ENCODE measurements at regions not wholly inside any gene's neighbourhood (a gene's known extent, or its start where the extent isn't known, plus 50 kb on each side); places are given as distances from the start of the nearest gene placed in this dataset.
"Not testable (repeated sequence)": the region's sequence is repeated elsewhere in the genome, so short reads cannot be mapped to it uniquely, and the experiment has no call there.

DNA sequence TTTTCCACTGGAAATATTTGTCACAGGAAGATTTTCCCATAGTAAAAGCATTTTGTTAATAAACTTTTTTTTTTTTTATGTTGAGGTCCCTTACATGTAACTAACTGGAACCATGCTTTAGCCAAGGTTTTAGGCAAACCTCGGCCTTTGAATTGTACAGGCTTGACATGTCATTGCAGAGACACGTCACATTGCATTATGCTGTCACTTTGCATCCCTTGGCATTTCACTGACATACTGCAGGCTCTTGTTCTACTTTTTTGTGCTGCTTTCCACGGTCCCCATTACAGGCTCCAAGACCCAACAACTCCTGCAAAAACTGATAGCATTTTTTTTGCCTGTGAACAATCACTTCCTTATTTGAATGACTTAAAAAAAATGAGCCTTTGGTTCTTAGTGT lies 724.3 kb downstream of the TTLL7 start:
- H3K4me3 Mint-ChIP-seq; DNase-seq (ENCODE audit: low spot score in 2 of 2, unreplicated experiment in 2 of 2); H3K36me3 Mint-ChIP-seq; H3K4me1 Mint-ChIP-seq; H3K9me3 Mint-ChIP-seq; H3K27me3 Mint-ChIP-seq (ENCODE audit: low read depth); H3K27ac Mint-ChIP-seq: not testable (repeated sequence)

DNA sequence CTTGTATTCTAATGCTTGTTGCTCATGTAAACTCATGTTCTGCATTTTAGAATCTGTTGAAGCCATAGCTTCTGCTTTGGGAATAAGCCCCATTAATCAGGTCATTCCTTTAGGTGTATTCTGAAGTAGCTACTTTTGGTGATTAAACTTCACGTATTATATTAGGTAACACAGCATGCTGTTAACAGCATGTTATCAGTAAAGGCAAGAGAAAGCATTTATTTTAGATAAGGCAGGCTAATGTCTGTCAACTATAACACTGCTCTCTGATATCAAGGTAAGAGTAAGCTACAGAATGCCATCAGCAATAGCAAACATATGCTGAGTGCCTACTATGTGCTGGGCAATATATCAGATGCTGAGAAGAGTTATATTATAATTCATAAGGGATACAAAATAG lies 726.4 kb downstream of the TTLL7 start:
- not testable (repeated sequence) for H3K4me3 Mint-ChIP-seq; DNase-seq (ENCODE audit: low spot score in 2 of 2, unreplicated experiment in 2 of 2); H3K27me3 Mint-ChIP-seq (ENCODE audit: low read depth); H3K4me1 Mint-ChIP-seq; H3K9me3 Mint-ChIP-seq; H3K27ac Mint-ChIP-seq; H3K36me3 Mint-ChIP-seq

- DNase-seq (ENCODE audit: low spot score in 2 of 2, unreplicated experiment in 2 of 2); H3K4me1 Mint-ChIP-seq; H3K27ac Mint-ChIP-seq; H3K9me3 Mint-ChIP-seq; H3K4me3 Mint-ChIP-seq; H3K36me3 Mint-ChIP-seq; H3K27me3 Mint-ChIP-seq (ENCODE audit: low read depth): not testable (repeated sequence)
Observed at GRCh38 chr1:83271834-83272233, 727.1 kb downstream of the TTLL7 start.

GRCh38 chr1:83270801-83271200 lies 728.1 kb downstream of the TTLL7 start:
- DNase-seq (ENCODE audit: low spot score in 2 of 2, unreplicated experiment in 2 of 2); H3K9me3 Mint-ChIP-seq; H3K4me3 Mint-ChIP-seq; H3K27ac Mint-ChIP-seq; H3K36me3 Mint-ChIP-seq; H3K4me1 Mint-ChIP-seq; H3K27me3 Mint-ChIP-seq (ENCODE audit: low read depth): not testable (repeated sequence)

GRCh38 chr1:83263808-83264207 lies 735.1 kb downstream of the TTLL7 start:
- H3K9me3 Mint-ChIP-seq; H3K36me3 Mint-ChIP-seq; H3K27ac Mint-ChIP-seq; H3K4me3 Mint-ChIP-seq; DNase-seq (ENCODE audit: low spot score in 2 of 2, unreplicated experiment in 2 of 2); H3K27me3 Mint-ChIP-seq (ENCODE audit: low read depth); H3K4me1 Mint-ChIP-seq: not testable (repeated sequence)

GRCh38 chr1:83251687-83252086 lies 747.2 kb downstream of the TTLL7 start:
- H3K4me1 Mint-ChIP-seq; H3K36me3 Mint-ChIP-seq; H3K27me3 Mint-ChIP-seq (ENCODE audit: low read depth); H3K27ac Mint-ChIP-seq; H3K4me3 Mint-ChIP-seq; DNase-seq (ENCODE audit: low spot score in 2 of 2, unreplicated experiment in 2 of 2): not testable (repeated sequence)
- H3K9me3 Mint-ChIP-seq, result peaks cover 23% of the 10 kb centered on the region

- H3K4me3 Mint-ChIP-seq, H3K27ac Mint-ChIP-seq: not testable (repeated sequence)
Observed at GRCh38 chr1:83246780-83247179, 752.2 kb downstream of the TTLL7 start.

DNA sequence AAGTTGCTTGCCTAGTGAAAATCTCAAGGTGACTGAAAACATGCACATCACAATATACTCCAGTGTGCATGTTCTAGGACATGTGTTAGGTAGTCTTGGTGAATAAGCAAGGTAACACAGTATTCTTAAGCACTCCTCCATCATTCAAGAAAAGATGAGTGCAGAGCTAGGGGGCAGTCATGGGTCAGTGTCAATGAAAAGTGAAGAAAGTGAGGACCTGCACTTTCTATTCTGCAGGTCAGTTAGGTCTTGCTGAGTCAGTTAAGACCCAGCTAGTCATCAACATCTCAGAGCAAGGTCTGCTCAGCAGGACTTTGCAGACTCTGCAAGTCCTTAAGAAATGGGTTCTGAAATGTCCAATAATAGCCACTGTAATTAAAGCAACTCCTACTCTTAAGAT lies 754.1 kb downstream of the TTLL7 start:
- H3K36me3 Mint-ChIP-seq; DNase-seq (ENCODE audit: low spot score in 2 of 2, unreplicated experiment in 2 of 2); H3K27ac Mint-ChIP-seq; H3K4me1 Mint-ChIP-seq; H3K4me3 Mint-ChIP-seq; H3K27me3 Mint-ChIP-seq (ENCODE audit: low read depth); H3K9me3 Mint-ChIP-seq: not testable (repeated sequence)

More at GRCh38 chr1:83246780-83247179, 752.2 kb downstream of the TTLL7 start:
- not testable (repeated sequence) for DNase-seq (ENCODE audit: low spot score in 2 of 2, unreplicated experiment in 2 of 2); H3K36me3 Mint-ChIP-seq; H3K4me1 Mint-ChIP-seq; H3K27me3 Mint-ChIP-seq (ENCODE audit: low read depth)
- peaks cover 11% of the 10 kb centered on the region for H3K9me3 Mint-ChIP-seq

DNA sequence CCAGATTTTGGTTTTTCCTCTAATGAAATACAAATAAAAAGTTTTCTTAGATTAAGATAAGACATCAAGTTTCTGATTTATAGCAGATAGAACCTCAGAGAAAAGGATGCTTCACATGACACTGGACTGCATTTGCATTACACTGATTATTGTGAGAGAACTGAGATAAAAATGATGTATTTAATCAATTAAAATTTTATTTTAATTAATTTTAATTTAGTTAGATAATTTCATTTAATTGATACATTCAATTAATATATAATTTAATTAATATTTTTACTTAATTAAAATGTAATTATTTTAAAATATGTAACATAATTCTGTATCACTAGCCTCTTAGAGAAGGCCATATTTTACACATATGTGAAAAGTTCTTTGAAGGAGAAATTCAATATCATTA lies 759.4 kb downstream of the TTLL7 start:
- H3K4me3 Mint-ChIP-seq; H3K27ac Mint-ChIP-seq; H3K36me3 Mint-ChIP-seq; H3K9me3 Mint-ChIP-seq; H3K27me3 Mint-ChIP-seq (ENCODE audit: low read depth); DNase-seq (ENCODE audit: low spot score in 2 of 2, unreplicated experiment in 2 of 2); H3K4me1 Mint-ChIP-seq: not testable (repeated sequence)

DNA sequence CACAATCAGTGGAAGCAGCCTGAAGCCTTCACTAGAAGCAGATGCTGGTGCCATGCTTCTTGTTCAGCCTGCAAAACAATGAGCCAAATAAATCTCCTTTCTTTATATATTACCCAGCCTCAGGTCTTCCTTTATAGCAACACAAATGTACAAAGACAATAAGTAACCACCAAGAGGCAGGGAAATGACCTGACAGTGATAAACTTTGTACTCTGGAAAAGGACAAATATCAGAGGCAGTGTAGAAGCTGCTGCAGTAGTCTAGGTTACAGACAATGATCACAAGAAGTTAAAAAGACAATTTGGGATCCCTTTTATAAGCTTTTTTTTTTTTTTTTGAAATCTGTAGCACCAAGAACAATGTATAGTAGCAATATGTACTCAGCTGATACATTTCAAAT lies 760.3 kb downstream of the TTLL7 start:
- H3K27me3 Mint-ChIP-seq (ENCODE audit: low read depth); DNase-seq (ENCODE audit: low spot score in 2 of 2, unreplicated experiment in 2 of 2); H3K9me3 Mint-ChIP-seq; H3K4me3 Mint-ChIP-seq; H3K36me3 Mint-ChIP-seq; H3K4me1 Mint-ChIP-seq; H3K27ac Mint-ChIP-seq: not testable (repeated sequence)

DNA sequence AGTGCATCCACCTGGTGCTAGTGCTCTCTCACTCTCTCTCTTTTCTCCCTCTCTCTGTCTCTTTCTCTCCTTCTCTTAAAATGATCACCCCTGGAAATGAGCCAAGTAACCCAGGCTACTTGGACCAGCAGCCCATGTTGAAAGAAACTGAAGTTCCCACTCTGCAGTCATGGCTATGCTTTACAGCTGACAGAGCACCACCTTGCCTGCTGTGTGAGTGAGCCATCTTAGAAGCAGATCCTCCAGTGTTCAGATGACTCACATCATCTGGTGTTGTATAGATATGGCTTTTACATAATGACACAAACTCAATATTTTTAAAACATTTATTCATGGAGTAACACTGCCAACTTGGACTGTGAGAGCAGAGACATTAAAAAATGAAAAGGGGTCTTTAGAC lies 779.1 kb downstream of the TTLL7 start:
- not testable (repeated sequence) for H3K36me3 Mint-ChIP-seq; DNase-seq (ENCODE audit: low spot score in 2 of 2, unreplicated experiment in 2 of 2); H3K4me3 Mint-ChIP-seq; H3K4me1 Mint-ChIP-seq; H3K27ac Mint-ChIP-seq; H3K9me3 Mint-ChIP-seq; H3K27me3 Mint-ChIP-seq (ENCODE audit: low read depth)

DNA sequence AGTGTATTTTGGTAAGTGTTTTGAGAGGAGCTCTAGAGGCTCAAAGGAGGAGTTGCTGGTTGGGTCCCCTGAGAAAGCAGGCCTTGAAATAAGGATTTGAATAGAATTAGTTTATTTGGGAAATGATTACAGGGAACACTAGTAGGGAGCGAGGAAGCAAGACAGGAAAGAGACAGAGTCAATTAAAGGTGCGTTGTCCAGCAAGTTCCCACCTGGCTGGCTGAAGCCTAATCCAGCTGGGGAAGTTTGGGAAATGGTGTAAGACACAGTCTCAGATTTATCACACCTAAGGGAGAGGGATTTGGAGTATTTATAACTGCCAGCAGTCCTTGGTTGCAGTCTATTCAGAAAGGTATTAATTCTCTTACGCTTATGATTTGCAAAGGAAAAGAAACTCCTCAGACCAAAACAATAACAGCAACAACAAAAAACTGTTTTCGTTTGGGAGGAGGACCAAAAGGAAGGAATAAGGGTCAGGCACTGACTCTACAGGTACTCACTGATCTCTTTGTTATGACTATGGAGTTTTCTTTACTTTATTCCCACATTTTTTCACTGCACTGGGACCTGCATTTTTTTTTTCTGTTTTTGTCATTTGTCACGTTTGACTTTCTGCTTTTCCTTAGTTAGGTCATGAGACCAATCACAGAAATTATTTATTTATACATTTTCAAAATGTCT lies 780.8 kb downstream of the TTLL7 start:
- not testable (repeated sequence) for H3K9me3 Mint-ChIP-seq; H3K36me3 Mint-ChIP-seq; H3K27me3 Mint-ChIP-seq (ENCODE audit: low read depth); DNase-seq (ENCODE audit: low spot score in 2 of 2, unreplicated experiment in 2 of 2); H3K4me3 Mint-ChIP-seq; H3K4me1 Mint-ChIP-seq; H3K27ac Mint-ChIP-seq

DNA sequence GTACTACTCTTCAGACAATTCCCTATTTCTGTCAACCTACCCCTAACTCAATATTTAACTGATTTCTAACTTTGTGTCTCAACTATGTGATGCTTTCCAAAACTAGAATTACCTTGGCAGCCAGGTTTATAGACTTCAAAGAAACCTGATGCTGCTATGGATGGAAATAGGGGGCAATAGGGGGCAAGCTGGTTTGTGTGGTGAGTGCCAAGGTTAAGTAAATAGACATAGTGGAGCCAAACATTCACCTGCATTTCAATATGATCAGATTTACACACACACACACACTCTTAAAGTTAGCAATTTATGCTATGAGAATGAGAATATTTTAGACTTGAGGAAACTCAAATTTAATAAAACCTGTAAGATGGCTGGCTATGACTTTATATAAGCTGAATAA lies 784.6 kb downstream of the TTLL7 start:
- not testable (repeated sequence) for H3K4me1 Mint-ChIP-seq; H3K27me3 Mint-ChIP-seq (ENCODE audit: low read depth); H3K9me3 Mint-ChIP-seq; H3K4me3 Mint-ChIP-seq; DNase-seq (ENCODE audit: low spot score in 2 of 2, unreplicated experiment in 2 of 2); H3K27ac Mint-ChIP-seq; H3K36me3 Mint-ChIP-seq

DNA sequence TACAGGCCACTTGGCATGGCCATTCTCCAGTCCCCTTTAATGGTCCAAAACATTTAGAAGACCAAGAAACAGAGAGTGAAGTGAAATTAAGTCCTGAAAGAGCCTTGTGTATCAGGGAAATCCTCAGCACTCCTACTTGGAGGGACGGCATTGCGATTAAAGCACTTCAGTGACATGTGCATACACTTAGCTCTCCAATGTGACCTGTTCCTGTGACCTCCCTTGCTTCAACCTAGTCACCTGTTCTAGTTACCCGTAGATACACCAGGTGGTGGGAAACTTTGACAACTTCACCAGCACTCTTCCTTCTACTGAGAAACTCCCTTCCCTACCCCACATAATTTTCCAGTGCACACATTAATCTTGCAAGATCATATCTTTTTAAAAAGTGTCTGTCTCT lies 785.3 kb downstream of the TTLL7 start:
- not testable (repeated sequence) for H3K36me3 Mint-ChIP-seq; H3K4me3 Mint-ChIP-seq; H3K9me3 Mint-ChIP-seq; H3K27me3 Mint-ChIP-seq (ENCODE audit: low read depth); H3K27ac Mint-ChIP-seq; H3K4me1 Mint-ChIP-seq; DNase-seq (ENCODE audit: low spot score in 2 of 2, unreplicated experiment in 2 of 2)

DNA sequence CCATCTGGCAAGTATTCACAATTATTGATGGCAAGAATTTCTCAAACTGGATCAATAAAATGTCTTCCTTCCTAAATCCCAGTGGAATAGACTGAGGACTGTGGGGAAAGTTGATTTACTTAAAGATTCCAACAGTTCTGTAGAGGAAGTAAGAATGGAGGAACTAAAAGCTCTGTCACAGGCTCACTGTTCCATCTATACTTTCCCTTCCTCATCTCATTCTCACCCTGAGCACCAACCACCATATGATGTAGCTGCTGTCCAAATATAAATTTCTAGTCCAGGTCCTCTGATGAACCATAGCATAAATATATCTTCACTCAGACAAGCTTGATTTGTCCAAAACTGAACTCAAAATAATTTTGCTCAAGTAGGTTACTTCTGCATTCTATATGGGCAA lies 786.9 kb downstream of the TTLL7 start:
- not testable (repeated sequence) for H3K9me3 Mint-ChIP-seq; H3K4me1 Mint-ChIP-seq; H3K27me3 Mint-ChIP-seq (ENCODE audit: low read depth); H3K36me3 Mint-ChIP-seq; H3K27ac Mint-ChIP-seq; DNase-seq (ENCODE audit: low spot score in 2 of 2, unreplicated experiment in 2 of 2); H3K4me3 Mint-ChIP-seq
